Esophagus muscularis mucosa (tissue), 3 donors: ENCODE measurements at regions not wholly inside any gene's neighbourhood (a gene's known extent, or its start where the extent isn't known, plus 50 kb on each side); places are given as distances from the start of the nearest gene placed in this dataset.

ENCODE experiments used
- POLR2A ChIP-seq: fragments of 450-650 bp; IDR thresholded peaks from one replicate; pipeline ENCODE4 v1.6.1; 2017; ENCODE audit warnings: antibody characterized with exemption, moderate library complexity, mild to moderate bottlenecking, low read depth
- POLR2AphosphoS5 ChIP-seq, 2 donors: sonication (generic); formaldehyde crosslinking; IDR thresholded peaks; one replicate each; pipeline ENCODE4 v1.6.1; 2017; ENCODE audit warnings: antibody characterized with exemption in 2 of 2
- TF ChIP-seq, protein P1 (sequence below), 3 experiments: fragments of 200-600 bp in 2 of 3; fragments of 450-650 bp in 1 of 3; sonication (generic) in 2 of 3; IDR thresholded peaks; one replicate each; pipeline ENCODE4 v1.5.1; 2017 to 2019; ENCODE audit warnings: antibody characterized with exemption in 3 of 3, mild to moderate bottlenecking in 2 of 3, moderate library complexity in 1 of 3

DNA sequence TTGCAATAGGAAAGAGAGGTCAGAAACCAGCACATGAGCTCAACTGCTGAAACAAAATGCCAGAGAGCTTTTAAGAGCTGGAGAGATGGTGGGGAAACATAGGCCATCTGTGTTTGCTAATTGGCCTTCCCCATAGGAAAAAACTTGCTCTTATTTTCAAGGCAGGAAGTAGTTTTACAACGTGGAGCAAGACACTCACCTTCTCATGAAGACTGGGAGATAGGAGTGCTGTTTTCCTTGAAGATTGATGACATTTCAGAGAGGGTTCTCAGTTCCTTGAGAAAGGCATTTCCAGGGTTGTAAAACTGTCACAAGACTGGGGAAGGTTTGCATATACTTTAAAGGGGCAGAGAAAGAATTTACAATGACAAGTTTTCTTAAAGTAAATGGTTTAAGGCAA lies 586.3 kb upstream of the RAG2 start:
- TF ChIP-seq, protein P1, sequence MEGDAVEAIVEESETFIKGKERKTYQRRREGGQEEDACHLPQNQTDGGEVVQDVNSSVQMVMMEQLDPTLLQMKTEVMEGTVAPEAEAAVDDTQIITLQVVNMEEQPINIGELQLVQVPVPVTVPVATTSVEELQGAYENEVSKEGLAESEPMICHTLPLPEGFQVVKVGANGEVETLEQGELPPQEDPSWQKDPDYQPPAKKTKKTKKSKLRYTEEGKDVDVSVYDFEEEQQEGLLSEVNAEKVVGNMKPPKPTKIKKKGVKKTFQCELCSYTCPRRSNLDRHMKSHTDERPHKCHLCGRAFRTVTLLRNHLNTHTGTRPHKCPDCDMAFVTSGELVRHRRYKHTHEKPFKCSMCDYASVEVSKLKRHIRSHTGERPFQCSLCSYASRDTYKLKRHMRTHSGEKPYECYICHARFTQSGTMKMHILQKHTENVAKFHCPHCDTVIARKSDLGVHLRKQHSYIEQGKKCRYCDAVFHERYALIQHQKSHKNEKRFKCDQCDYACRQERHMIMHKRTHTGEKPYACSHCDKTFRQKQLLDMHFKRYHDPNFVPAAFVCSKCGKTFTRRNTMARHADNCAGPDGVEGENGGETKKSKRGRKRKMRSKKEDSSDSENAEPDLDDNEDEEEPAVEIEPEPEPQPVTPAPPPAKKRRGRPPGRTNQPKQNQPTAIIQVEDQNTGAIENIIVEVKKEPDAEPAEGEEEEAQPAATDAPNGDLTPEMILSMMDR (IDR thresholded peaks at IDR 0.05), result no peak
- TF ChIP-seq POLR2A, result no peak
- TF ChIP-seq POLR2AphosphoS5 (IDR thresholded peaks at IDR 0.05), result no peak
